NCI-H82 treated with DMSO at 0.1 percent for 48 hours (cell line): ENCODE measurements at regions not wholly inside any gene's neighbourhood (a gene's known extent, or its start where the extent isn't known, plus 50 kb on each side); places are given as distances from the start of the nearest gene placed in this dataset.
"Not testable (repeated sequence)": the region's sequence is repeated elsewhere in the genome, so short reads cannot be mapped to it uniquely, and the experiment has no call there.

Experiments used
- DNase-seq: peaks from one replicate; lab custom pipeline; 2025; ENCODE audit not compliant: unreplicated experiment; lab: John Stamatoyannopoulos, UW

DNA sequence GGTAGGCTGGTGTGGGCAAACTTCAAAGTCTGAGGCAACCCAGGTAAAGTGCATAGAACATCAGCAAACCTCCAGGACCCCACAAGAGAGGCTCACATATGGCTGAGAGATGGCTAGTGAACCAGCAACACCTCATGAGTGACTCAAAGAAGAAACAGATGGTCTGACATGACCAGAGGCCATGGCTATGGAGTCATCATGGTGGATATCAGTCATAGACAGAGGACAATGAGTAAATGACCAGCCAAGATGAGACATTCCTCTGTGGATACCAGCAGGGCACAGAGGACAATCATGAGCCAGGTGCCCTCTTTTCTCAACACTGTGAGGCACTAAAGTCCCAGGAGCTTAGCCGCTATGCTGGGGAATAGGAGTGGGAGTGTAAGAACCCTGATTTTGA, 180.8 kb downstream of the RASEF start:
- no peak for DNase-seq

- DNase-seq = no peak
These were observed 180.2 kb downstream of the RASEF start for GRCh38 chr9:82882748-82883147.

DNA sequence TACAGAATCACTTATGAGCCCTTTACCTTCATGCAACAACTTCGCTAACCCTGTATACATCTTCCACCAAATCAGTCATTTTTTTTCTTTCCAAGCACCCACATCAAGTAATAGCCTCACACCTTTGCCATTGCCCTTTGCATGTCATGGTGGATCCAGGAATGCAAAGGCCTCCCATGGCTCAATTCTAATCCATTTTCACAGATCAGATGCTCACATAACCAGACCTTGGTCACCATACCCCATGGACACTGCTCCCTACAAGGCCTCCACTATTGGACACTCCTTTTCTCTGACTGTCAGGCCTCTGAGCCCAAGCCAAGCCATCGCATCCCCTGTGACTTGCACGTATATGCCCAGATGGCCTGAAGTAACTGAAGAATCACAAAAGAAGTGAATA, 179.5 kb downstream of the RASEF start:
- DNase-seq = no peak

- DNase-seq = not testable (repeated sequence)
These were observed 179.0 kb downstream of the RASEF start for GRCh38 chr9:82883974-82884373.

DNA sequence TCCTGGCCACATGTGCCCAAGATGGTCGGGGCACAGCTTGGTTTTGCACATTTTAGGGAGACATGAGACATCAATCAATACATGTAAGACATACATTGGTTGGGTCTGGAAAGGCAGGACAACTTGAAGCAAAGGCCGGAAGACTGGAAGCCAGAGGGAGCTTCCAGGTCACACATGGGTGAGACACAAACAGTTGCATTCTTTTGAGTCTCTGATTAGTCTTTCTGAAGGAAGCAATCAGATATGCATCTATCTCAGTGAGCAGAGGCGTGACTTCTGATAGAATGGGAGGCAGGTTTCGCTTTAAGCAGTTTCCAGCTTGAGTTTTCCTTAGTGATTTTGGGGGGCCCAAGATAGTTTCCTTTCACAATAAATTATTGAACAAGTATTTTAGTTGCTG, 172.5 kb downstream of the RASEF start:
- no peak for DNase-seq

- DNase-seq = no peak
These were observed 172.1 kb downstream of the RASEF start for GRCh38 chr9:82890865-82891264.

DNA sequence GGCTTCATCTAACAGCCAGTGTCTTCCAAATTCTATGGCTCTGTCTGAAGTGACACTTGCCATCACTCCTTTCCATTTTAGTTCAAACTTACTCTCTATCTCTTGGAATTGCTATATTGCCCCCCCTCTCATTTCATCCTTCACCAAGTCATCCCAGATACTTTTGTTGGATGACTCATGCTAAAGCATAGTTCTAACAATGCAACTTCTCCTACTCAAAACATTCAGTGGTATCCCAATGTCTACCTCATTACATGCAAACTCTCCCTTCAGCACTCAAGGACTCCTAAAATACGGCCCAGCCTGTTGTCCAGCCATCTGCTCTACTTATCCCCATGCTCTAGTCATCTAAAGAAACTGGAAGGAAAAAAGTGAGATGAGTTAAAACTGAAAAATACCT, 171.6 kb downstream of the RASEF start:
- no peak for DNase-seq

DNA sequence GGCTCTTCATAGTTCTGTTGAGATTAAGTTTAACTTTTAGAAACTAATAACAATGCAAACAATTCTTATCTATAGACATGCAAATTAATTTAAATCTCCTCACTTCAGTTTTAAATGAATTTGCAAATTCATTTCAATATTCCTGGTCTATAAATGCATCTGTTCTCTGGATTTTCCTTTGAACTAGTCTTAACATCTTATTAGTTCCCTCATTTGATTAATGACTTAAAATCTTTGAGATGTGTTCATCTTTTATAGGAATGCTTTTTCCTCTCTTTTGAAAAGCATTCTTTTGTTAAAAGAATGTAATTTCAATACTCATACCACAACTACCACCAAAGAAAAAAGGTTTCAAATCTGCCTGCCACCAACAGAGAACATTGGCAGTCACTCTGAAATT, 169.4 kb downstream of the RASEF start:
- DNase-seq = no peak

GRCh38 chr9:82894548-82894947, 168.4 kb downstream of the RASEF start:
- no peak for DNase-seq

DNA sequence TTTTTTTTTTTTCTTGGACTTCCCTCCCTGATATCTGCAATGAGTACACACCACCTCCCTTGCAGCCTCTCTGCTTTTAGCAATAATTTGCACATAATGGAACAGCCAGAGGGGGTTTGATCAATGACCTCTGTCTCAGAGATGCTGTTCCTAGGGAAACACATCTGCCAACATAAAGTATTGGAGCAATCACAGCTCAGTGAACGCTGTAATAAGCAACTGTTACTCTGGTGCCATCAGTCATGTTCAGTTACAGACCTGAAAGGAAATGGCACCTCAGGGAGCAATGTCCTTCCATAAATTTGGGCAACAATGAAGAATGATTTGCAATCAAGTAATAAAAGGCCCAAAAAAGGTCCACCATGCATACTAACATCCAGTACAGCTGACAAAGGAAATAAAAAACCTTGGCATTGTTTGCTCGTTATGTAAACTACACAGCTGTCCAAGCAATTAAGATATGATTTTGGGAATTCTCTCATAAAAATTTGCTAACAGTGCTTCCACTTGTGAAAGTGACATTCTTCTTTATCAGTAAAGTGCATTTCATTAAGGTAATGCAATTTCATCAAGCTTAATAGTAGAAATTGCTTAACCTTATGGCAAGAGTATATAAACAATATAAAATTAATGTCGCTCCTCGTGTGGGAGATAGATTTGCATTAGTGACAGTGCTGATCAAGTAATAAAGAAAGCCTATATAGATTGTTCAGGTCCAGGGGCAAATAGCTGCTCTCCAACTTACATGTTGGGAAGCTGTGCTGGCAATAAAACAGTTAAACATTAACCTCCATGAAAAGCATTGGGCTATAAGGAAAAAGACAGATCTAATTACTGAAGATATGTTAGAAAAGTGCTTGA, 167.8 kb downstream of the RASEF start:
- DNase-seq = no peak

DNA sequence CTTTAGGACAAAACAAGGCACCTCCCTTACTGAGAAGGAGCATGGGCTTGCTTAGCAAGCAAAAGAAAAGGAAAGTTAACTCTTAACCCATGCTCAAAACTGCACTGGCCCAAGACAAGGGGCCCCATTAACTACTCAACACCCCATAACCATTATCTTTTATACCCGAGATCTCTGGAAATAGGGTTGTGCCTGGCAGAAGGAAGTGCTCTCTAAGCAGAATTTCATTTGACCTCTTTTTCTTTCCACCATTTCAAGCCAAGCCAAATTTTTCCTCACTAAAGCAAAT, 167.2 kb downstream of the RASEF start:
- no peak for DNase-seq

DNA sequence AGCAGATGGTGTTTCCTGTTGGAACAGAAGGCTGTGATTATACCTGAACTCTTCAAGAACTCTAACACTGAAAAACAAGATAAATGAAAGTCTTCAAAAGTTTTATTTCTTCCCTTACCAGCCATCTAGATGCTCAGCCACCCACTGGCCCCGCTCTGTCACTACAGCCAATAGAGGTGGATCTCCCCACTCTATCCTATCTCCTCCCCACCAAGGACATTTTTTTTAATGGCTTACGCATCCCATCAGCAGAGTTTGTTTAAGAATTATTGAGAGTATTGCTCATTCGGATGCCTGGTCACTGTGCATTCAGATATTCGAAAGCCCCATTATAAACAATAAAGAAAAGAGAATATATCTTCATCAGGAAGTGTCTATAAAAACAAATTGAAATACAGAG, 159.4 kb downstream of the RASEF start:
- no peak for DNase-seq

DNA sequence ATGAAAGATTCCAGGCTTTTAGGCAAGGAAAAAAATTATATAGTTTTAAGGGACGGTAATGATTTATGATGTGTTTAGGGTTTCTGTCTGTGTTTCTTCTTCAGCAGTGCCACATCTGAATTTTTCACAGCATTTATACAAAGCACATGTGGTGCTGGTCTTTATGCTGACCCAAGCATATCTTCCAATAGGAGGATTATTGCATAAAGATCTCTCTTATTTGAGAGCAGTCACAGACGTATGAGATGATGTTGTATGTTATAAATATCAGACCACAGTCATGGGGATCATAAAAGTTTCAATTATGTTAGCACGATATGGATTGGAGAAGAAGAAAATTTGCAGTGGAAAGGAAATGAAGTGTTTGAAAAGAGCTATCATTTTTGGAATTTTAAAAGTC, 150.9 kb downstream of the RASEF start:
- no peak for DNase-seq

DNA sequence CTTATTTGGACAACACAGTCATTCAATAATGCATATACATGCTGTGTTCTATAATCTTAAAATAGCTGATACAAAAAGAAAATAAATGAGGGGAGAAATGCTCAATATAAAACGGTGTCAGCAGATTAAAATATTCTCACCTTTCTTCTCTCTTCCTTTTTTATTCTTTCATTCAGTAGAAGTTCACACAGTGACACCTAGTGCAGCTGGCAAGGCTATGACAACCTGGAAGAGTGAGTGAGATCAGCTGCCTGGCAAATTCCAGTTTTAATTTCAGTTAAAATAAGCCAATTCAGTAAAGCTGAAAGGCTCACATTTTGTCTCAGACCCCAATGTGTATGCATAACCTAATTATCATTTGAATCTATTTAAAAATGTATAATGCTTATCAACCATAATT, 150.3 kb downstream of the RASEF start:
- no peak for DNase-seq

- DNase-seq = not testable (repeated sequence)
These were observed 146.7 kb downstream of the RASEF start for GRCh38 chr9:82916238-82916637.

DNA sequence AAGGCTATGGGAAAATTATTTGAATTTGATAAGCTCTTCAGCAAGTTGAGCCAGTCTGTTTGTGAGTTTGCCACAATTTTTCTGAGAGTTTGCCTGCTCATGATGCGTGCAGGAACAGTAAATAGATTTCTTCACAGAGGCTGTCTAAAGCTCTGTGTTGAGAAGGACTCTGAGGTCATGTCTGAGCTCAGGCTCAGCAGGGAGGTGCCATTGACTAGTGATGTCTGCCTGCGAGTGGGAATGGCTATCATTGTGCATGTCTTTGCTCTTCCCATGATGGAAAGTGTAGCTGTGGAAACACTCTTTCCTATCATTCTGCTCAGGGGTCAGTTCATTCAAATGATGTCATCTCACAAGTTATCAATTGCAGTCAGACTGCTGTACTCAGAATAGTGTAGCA, 142.8 kb downstream of the RASEF start:
- DNase-seq = no peak

DNA sequence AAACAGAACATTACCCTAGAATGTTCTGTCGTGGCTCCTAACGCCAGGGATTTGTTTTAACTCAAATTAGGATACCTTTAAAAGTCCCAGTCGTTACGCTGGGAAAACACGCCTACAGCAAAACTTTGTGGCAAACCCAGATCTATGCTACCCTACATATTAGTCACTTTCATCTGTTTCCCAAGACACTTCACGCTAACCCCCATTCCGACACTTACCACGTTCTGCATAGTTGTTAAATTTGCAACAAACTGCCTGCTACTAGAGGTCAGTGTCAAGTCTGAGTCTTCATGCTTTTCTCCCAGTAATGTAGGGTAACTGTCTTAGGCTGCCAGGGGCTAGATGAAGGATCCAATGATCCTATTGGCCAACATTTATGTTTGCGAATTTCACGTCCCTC, 140.3 kb downstream of the RASEF start:
- DNase-seq = no peak

- no peak for DNase-seq
These were observed 139.6 kb downstream of the RASEF start for GRCh38 chr9:82923092-82923911.

GRCh38 chr9:82923912-82924605, 138.9 kb downstream of the RASEF start:
- no peak for DNase-seq
